HG03045 (cell line): ENCODE measurements at regions not wholly inside any gene's neighbourhood (a gene's known extent, or its start where the extent isn't known, plus 50 kb on each side); places are given as distances from the start of the nearest gene placed in this dataset.
A peak's percentile ranks its signal among the peaks of the same experiment; 100 is the strongest.

ENCODE experiments used
- ATAC-seq: cut with Tn5 transposase; IDR thresholded peaks from one replicate; pipeline ENCODE4 v1.9.1; 2021; ENCODE audit warnings: mild to moderate bottlenecking, moderate library complexity; ENCODE audit not compliant: unreplicated experiment

DNA sequence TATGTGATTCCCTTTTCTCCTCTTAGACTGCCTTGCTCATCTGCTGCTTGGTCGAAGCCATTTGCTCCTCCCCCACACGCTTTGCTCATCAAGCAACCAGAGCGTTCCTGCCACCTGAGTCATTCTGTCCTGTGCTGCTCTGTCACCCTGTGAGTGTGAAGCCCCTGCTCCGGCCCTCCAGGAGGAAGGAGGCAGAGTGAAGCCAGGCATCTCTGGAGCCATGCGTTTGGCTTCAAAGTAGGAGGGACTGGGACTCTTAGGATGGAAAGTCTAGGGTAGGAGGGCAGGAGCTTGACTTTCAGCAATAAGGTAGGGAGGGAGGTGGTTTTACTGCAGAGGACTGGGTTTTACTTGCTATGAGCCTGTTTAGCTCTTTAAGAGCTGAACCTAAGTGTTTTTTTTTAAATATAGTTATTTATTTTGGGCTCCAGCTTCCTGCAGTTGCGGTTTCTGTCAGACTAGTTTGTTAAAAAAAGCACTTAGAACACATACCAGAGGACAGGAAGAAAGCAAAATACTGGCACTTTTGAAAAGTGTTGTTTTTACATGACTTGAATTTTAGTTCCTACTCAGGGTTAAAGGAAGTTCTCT is 63.6 kb downstream of the SPINK2 start:
- ATAC-seq, result peak; percentile 92

DNA sequence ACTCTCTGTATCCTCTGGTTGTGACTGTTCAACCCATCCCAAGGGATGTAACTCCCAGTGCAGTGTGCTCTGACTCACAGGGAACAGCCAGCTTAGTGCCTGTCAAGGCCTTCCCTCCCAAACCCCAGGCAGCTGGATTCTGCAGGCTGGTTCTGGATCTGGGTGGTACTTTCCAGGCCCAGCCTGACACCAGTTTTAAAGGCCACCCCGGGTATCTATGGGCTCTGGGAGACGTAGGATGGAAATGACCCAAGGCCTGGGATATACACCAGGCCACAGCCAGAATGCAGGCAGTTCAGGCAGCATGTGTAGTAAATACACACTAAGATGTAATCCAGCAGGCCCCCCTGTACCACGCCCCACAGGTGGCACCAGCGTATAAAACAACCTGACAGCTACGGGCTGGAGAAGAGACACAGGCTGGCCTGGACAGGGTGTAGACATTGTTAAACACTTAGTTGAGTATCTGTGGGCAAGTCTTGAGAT is 64.2 kb downstream of the SPINK2 start:
- peak; percentile 45 for ATAC-seq

DNA sequence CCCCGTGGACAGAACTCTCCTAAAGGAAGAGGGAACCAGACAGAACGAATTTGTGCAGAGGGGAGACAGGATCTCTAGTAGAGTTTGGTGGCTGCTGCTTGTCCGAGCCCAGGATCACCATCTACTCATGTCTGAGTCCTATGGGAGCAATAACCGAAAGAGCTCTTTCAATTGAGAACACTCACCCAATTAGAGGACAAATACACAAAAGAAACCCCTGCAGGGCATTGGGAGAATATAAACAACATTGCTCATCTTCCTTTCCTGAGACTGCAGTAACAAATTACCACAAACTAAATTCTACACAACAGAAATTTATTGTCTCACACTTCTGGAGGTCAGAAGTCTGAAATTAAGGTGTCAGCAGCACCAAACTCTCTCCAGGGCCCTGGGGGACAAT is 65.6 kb downstream of the SPINK2 start:
- no peak for ATAC-seq

DNA sequence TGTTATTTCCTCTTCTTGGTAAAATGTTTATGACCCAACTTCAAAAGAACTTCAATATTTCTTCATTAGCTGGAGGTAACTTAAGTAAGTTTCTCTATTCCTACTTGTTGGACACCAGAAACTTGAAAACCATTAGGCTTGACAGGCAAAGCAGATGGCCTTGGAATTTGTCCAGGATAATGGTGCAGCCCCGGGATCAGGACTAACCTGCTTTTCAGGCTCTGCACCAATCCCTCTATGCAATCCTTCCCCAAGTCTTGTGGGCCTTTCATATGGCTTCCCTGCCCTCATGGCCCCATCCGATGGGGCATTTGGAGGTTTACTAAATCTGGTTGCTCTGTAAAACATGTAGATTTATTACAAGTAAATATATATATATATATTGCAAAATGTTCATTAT is 68.5 kb downstream of the SPINK2 start:
- ATAC-seq, result no peak

DNA sequence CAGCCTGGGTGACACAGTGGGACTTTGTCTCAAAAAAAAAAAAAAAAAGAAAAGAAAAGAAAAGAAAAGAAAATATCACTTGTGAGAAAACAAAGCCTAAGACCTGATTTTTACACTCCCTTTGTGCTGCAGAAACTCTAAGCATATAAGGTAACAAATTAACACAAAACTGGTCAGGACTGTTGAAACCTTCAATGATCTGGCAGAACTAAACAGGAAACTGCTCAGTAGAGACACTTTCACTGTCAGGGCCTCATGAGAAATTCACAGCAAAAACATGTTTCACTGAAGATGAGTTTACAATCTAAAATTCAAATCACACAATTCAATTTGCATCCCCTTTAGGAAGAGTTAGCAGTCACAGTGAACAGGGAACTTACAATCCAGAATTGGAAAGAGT is 69.1 kb upstream of the HOPX start:
- no peak for ATAC-seq

DNA sequence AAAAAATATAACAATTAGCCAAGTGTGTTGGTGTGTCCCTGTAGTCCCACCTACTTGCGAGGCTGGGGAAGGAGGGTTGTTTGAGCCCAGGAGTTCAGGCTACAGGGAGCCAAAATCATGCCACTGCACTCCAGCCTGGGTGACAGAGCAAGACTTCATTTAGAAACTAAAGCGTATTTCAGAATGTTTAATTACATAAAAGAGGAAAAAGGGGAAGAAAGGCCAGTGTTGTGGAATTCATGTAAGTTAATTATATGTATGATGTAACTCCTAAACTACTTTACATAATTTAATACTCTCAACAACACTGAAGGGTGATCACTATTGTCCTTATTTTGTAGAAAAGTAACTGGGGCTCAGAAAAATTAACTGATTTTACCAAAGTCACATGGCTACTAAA is 67.2 kb upstream of the HOPX start:
- no peak for ATAC-seq

DNA sequence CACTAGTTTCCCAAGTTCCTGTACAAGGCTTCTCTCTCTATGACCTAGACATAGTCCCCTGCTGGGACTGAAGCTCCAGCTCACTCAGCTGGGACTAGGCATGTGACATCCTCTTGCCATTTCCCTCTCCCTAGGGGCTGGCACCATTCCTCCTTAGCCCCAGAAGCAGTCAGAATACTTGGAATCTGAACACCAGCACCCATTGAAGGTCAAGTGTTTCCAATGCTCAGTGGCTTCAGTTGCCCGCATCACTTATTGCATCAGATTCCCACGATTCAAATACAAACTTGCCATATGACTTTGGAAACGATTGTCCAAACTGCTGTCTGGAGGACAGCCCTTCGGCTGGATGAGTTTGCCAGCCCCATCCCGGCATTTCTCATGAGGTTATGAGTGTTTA is 65.5 kb upstream of the HOPX start:
- no peak for ATAC-seq

DNA sequence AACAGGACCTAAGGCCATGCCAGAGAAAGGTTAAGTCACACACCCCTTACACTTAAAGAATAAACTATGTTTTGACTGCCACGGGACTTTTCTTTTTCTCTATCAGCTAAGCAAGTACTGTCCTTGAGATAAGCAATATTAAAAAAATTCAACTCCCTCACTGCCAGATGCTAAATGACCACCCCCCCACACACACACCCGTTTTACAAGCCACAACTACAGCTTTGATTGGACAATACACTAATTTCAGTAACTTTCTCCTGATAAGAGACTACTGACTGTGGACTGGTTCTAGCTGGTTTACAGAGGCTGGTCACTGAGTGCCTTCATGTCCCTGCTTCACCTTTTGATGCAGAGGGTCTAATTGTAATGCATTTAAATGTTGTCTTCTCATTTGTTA is 63.9 kb upstream of the HOPX start:
- ATAC-seq, result no peak

DNA sequence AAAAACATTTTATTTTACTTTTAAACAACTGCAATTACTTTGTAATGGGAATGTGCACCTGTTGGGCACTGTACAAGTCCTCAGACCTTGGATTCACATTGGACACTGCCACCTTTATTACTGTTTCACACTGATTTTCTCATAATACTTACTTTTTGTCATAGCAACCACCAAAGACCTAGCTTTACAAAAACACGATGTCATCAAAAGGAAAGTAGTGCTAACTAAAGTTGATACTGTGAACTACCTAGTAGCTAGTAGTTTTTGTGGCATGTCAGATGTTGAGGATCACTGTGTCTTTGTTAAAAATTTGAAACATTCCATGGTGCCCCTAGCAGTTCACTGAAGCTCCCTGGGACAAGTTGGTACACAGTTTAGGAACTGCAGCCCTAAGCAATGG is 62.9 kb upstream of the HOPX start:
- no peak for ATAC-seq

DNA sequence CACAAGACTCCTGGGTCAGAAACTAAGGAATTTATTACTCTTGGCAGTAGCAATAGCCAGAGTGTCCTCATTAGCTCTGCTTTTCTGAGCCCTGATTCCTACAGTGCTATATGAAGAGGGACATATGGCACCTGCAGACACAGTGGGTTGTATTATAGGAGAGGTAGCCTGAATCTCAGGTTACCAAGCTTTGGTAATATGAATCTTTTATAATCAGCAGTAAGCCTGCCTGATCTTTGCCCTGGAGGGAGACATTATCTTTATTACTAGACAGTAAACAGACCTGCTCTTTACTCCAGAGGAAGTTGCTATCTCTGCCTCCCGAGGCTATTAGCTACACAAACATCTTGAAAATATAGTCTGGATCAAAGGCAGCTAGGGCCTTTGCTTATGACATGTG is 62.5 kb upstream of the HOPX start:
- no peak for ATAC-seq

DNA sequence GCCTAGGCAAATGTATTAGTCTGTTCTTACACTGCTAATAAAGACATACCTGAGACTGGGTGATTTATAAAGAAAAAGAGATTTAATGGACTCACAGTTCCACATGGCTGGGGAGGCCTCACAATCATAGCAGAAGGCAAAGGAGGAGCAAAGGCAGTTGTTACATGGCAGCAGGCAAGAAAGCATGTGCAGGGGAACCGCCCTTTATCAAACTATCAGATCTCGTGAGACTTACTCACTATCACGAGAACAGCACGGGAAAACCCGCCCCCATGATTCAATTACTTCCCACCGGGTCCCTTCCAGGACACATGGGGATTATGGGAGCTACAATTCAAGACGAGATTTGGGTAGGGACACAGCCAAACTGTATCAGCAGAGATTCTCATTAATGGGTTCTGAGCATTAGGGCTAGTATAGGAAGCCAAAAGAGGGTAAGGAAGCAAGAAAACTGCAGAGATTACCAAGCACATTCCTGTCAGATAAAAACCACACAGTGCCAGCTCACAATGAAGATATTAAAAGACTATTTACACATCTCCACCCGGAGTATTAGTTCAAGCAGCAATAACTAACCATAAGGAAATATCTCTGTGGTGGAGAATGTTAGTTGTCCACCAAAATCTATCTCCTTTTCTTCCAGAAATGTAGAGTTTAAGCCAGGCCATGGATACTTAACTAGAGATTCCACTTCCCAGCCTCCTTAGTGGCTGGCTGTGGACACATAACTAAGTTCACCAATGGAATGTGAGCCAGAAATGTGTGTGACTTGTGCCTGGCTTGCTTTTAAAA is 61.2 kb upstream of the HOPX start:
- ATAC-seq, result no peak

DNA sequence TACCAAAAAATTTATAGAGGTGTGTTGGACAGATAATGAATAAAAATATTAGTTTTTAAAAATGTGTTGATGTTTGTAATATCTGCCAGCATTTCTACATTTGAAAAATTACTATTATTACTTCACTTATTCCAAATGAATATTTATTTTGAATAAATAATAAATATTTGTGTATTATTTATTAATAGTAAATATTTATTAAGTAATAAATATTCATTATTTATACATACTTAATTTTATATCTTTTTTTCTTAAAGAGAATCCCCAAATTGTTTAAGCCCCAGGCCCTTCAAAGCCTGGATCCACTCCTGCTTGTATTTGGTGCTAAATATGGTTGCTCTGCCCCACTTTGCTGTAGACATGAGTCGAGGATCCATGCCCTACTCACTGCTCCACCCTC is 60.5 kb upstream of the HOPX start:
- ATAC-seq, result no peak

DNA sequence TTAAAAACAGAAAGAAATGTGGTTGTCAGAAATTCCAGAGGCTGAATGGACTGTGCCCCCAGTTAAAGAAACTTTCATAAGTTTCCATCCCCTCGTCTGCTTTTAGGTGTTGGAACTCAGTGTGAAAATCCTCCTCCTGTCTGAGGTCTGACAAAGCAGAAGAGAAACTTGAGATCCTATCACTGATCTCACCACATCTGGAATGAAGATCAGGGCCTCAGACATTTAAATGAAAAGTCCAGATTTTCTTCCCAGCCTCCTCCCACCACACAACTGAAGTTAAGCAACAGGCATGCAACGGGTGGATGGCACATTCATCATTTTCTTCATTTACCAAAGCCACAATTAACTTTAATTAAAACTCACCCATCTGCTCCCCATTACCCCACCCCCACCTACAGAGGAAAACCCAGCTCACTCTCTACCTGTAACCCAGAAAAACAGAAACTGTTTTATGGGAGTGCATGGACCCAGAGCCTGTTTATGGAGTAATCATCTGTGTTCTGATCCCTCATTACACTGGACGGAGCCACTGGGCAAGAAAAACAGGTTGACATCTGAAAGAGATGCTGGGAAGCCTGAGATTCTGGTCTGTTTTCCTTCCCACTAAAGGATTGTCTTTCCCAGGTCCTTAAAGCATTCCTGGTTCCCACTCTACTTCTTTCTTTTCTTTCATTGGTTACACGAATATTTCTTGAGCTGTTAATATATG is 58.1 kb upstream of the HOPX start:
- no peak for ATAC-seq

DNA sequence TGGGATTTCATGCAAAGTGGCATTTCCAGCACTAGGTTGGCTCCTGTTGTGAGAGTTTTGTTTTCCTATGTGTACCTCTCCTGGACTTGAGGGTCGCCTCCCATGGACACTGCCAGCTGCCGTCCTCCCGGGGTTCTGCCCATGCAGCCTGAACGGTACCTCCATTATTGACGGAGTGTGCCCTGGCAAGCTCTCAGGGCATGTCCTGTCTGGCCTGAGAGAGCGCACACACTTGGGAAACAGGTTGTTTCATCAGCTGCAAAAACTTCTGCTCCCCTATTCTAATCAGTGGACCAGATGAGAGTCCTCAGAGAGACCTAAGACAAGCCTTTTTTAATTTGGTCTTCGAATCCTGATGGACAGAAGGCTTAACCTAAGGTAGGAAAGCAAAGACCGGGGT is 56.6 kb upstream of the HOPX start:
- no peak for ATAC-seq

DNA sequence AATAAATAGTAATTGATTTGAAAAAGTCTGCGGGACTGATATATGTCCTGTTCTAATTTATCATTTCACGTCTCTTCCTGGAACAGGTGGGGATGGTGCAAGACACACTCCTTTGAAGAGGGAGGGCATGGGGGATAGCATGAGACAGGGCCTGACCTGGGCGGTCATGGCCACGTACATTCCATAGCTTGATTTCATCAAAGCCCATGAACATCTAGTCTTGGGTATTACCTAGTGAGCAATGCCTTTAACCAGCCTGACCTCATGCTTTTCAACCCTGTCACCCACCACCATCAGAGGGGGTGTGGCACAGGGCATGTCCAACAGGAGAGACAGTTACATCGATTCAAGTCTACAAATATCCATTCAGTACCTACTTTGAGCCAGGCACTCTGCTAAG is 52.3 kb upstream of the HOPX start:
- no peak for ATAC-seq

DNA sequence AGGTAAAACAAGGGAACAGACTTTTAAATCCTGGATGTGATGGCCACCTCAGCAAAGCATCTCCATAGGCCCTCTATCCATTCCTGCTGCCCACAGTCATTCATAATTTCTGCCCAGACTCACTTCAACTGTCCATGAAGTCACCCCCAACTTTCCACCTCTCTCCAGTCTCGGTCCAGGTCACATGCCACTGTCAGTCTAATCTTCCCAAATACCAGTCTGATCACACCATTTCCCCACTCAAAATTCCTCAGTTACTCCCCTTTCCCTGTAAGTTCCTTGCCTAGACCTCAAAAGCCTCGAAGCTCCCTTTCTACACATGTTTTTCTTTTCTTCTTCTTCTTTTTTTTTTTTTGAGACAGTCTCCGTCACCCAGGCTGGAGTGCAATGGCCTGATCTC is 51.2 kb upstream of the HOPX start:
- no peak for ATAC-seq

DNA sequence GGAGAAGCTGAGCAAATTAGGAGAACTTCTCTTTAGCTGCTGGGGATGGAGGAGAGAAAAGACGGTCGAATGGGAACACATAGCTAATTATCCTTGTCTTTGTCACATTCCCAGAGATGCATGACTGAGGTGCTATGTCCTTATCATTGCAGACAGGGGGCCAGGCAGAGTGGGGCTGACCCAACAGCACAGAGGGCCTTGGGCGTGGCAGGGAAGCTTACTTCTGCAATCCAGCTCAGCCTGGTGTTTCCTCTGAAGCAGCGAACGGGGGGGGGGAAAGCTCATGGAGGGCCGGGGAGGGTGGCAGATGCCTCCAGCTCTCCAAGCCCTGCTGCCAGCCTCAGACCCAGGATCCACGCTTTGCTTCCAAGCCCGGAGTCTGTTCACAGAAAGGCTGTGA is 50.8 kb upstream of the HOPX start:
- ATAC-seq, result no peak
